ENCODE measurements at regions not wholly inside any gene's neighbourhood (a gene's known extent, or its start where the extent isn't known, plus 50 kb on each side); places are given as distances from the start of the nearest gene placed in this dataset.

- Histone ChIP-seq H3K36me3 (ENCODE audit: control insufficient read depth in 2 of 2, extremely low read depth in 1 of 2, insufficient read depth in 2 of 2, low read length in 2 of 2) (no peaks in the 10 kb centered on the region), H3K4me1 (ENCODE audit: control insufficient read depth, extremely low read depth, insufficient read depth, low read length) (no peaks in the 10 kb centered on the region), H3K9me3 (replicated peaks; ENCODE audit: control insufficient read depth, insufficient read depth, low read length) (no peaks in the 10 kb centered on the region), H2AFZ (ENCODE audit: low read depth, low read length) (no peak overlapping the region), H3K9ac (replicated peaks; ENCODE audit: extremely low read depth, insufficient read depth, low read length) (no peak overlapping the region), H3K79me2 (ENCODE audit: control insufficient read depth, insufficient read depth, low read length) (no peaks in the 10 kb centered on the region), H3K27me3 (ENCODE audit: control insufficient read depth in 2 of 2, insufficient read depth in 2 of 2, low read length in 2 of 2) (no peaks in the 10 kb centered on the region), H3K4me2 (ENCODE audit: insufficient read depth, low read length) (no peak overlapping the region), H3K9me1 (replicated peaks; ENCODE audit: control insufficient read depth, extremely low read depth, insufficient read depth, low read length) (no peaks in the 10 kb centered on the region), H3K27ac (ENCODE audit: insufficient read depth, low read depth, low read length) (no peak overlapping the region), H4K20me1 (replicated peaks; ENCODE audit: control insufficient read depth, extremely low read depth, insufficient read depth, low read length) (no peaks in the 10 kb centered on the region), H3K4me3 (replicated peaks in 1 of 3; ENCODE audit: insufficient read depth in 1 of 3, low read depth in 1 of 3, low read length in 3 of 3) (no peak overlapping the region)
- ChIA-PET POLR2A (no interaction called here), CTCF (no interaction called here)
- DNase-seq (ENCODE audit: low read depth, low spot score) = no peak
- intact Hi-C loops (cut with micrococcal nuclease) = no loop called here
- BruUV-seq (replicated peaks) = no TSS peak
- FAIRE-seq = no peak
- dilution Hi-C loops (cut with MboI; ENCODE audit: extremely low pct_ligation_motif_present, low sequenced_read_pairs) = no loop called here
- TF ChIP-seq EZH2 (IDR thresholded peaks at IDR 0.05; ENCODE audit: borderline replicate concordance, low read depth, low read length, severe bottlenecking) = no peak
- TF ChIP-seq MYC (IDR thresholded peaks at IDR 0.05; ENCODE audit: low read depth, low read length) = no peak
- no peak for TF ChIP-seq FOS (IDR thresholded peaks at IDR 0.05; ENCODE audit: borderline replicate concordance, insufficient read depth, low read length)
- TF ChIP-seq POLR2AphosphoS5 (IDR thresholded peaks at IDR 0.05; ENCODE audit: insufficient read depth, low read depth, low read length) = no peak
- TF ChIP-seq GATA2 (IDR thresholded peaks at IDR 0.05; ENCODE audit: insufficient read depth, insufficient read length, low read depth, low read length) = no peak
- no peak for TF ChIP-seq CTCF (IDR thresholded peaks at IDR 0.05; ENCODE audit: extremely low read depth in 1 of 2, insufficient read depth in 1 of 2, low read depth in 1 of 2, low read length in 2 of 2)
- no peak for TF ChIP-seq POLR2A (IDR thresholded peaks at IDR 0.05; ENCODE audit: low read depth, low read length)
- TF ChIP-seq MAX (IDR thresholded peaks at IDR 0.05; ENCODE audit: insufficient read depth, insufficient read length) = no peak
- no peak for TF ChIP-seq JUN (IDR thresholded peaks at IDR 0.05; ENCODE audit: borderline replicate concordance, insufficient read depth, insufficient read length, low read depth)
Observed at GRCh38 chr1:95168761-95169351, 51.7 kb downstream of the TLCD4 start.
